H9 (cell line): ENCODE measurements at regions not wholly inside any gene's neighbourhood (a gene's known extent, or its start where the extent isn't known, plus 50 kb on each side); places are given as distances from the start of the nearest gene placed in this dataset.

Experiments
- DNase-seq: peaks from one replicate; pipeline ENCODE4 v3.0.0-alpha.2; 2017
- H2AFZ ChIP-seq: one replicate; pipeline ENCODE4 v1.6.1; 2013; ENCODE audit warnings: mild to moderate bottlenecking, low read length, control low read depth, moderate library complexity
- H2AK5ac ChIP-seq: 2 replicates; pipeline ENCODE4 v1.6.1; 2013; ENCODE audit warnings: low read length, control low read depth, mixed read lengths; ENCODE audit not compliant: insufficient read length
- H2BK120ac ChIP-seq: one replicate; pipeline ENCODE4 v1.6.1; 2013; ENCODE audit warnings: low read depth, mild to moderate bottlenecking, low read length, control low read depth, inconsistent platforms; ENCODE audit not compliant: poor library complexity, severe bottlenecking
- H2BK12ac ChIP-seq: 2 replicates; pipeline ENCODE4 v1.6.1; 2013; ENCODE audit warnings: low read length, control low read depth, mixed read lengths, low read depth; ENCODE audit not compliant: insufficient read length
- H2BK15ac ChIP-seq: 2 replicates; pipeline ENCODE4 v1.6.1; 2013; ENCODE audit warnings: low read depth, low read length, control low read depth
- H2BK20ac ChIP-seq: one replicate; pipeline ENCODE4 v1.6.1; 2013; ENCODE audit warnings: low read depth, mild to moderate bottlenecking, low read length, control low read depth, inconsistent platforms; ENCODE audit not compliant: poor library complexity, severe bottlenecking
- H2BK5ac ChIP-seq: 2 replicates; pipeline ENCODE4 v1.6.1; 2013; ENCODE audit warnings: low read length, control low read depth, mixed read lengths; ENCODE audit not compliant: insufficient read length
- H3K14ac ChIP-seq: 2 replicates; pipeline ENCODE4 v1.6.1; 2013; ENCODE audit warnings: low read length, control low read depth; ENCODE audit not compliant: insufficient read depth
- H3K18ac ChIP-seq: 2 replicates; pipeline ENCODE4 v1.6.1; 2013; ENCODE audit warnings: low read depth, mild to moderate bottlenecking, mixed read lengths, low read length, control low read depth; ENCODE audit not compliant: insufficient read length
- H3K23ac ChIP-seq: 2 replicates; pipeline ENCODE4 v1.6.1; 2013; ENCODE audit warnings: low read length, control low read depth, mixed read lengths, low read depth; ENCODE audit not compliant: insufficient read length
- H3K23me2 ChIP-seq: 2 replicates; pipeline ENCODE4 v1.6.1; 2013; ENCODE audit warnings: low read depth, mild to moderate bottlenecking, mixed read lengths, low read length, control low read depth; ENCODE audit not compliant: insufficient read length, poor library complexity, severe bottlenecking
- H3K27ac ChIP-seq: 2 replicates; pipeline ENCODE4 v1.5.1; 2013; ENCODE audit warnings: low read length, control low read depth, mixed read lengths, low read depth; ENCODE audit not compliant: insufficient read length
- H3K27me3 ChIP-seq: 2 replicates; pipeline ENCODE4 v1.6.1; 2013; ENCODE audit warnings: low read length, control low read depth, inconsistent platforms; ENCODE audit not compliant: insufficient read depth
- H3K4ac ChIP-seq: 2 replicates; pipeline ENCODE4 v1.6.1; 2013; ENCODE audit warnings: low read depth, mild to moderate bottlenecking, control low read depth, inconsistent platforms, low read length, moderate library complexity
- H3K4me1 ChIP-seq: 2 replicates; pipeline ENCODE4 v1.6.1; 2013; ENCODE audit warnings: low read length, control low read depth, inconsistent platforms; ENCODE audit not compliant: insufficient read depth
- H3K4me2 ChIP-seq: 2 replicates; pipeline ENCODE4 v1.6.1; 2013; ENCODE audit warnings: low read length, control low read depth, mixed read lengths; ENCODE audit not compliant: insufficient read length, insufficient read depth
- H3K56ac ChIP-seq: 2 replicates; pipeline ENCODE4 v1.6.1; 2013; ENCODE audit warnings: low read depth, mild to moderate bottlenecking, mixed read lengths, low read length, control low read depth; ENCODE audit not compliant: insufficient read length
- H3K79me1 ChIP-seq: 2 replicates; pipeline ENCODE4 v1.6.1; 2013; ENCODE audit warnings: low read depth, mild to moderate bottlenecking, moderate library complexity, low read length, control low read depth, inconsistent platforms; ENCODE audit not compliant: insufficient read depth, poor library complexity, severe bottlenecking
- H3K79me2 ChIP-seq: 2 replicates; pipeline ENCODE4 v1.6.1; 2013; ENCODE audit warnings: low read length, control low read depth, inconsistent platforms; ENCODE audit not compliant: insufficient read depth
- H3K9ac ChIP-seq: 2 replicates; pipeline ENCODE4 v1.6.1; 2013; ENCODE audit warnings: low read length, control low read depth, mixed read lengths; ENCODE audit not compliant: insufficient read length; ENCODE audit errors: extremely low read depth
- H3K9me3 ChIP-seq: one replicate; pipeline ENCODE4 v1.6.1; 2013; ENCODE audit warnings: low read depth, low read length, inconsistent platforms; ENCODE audit not compliant: control insufficient read depth
- H3T11ph ChIP-seq: one replicate; pipeline ENCODE4 v1.6.1; 2013; ENCODE audit warnings: mild to moderate bottlenecking, low read length, control low read depth, inconsistent platforms
- H4K20me1 ChIP-seq: one replicate; pipeline ENCODE4 v1.6.1; 2013; ENCODE audit not compliant: control insufficient read depth, insufficient read length, insufficient read depth
- H4K5ac ChIP-seq: 2 replicates; pipeline ENCODE4 v1.6.1; 2013; ENCODE audit warnings: low read depth, mild to moderate bottlenecking, mixed read lengths, low read length, control low read depth; ENCODE audit not compliant: insufficient read length
- H4K8ac ChIP-seq: replicated peaks from 2 replicates; pipeline ENCODE4 v1.6.1; 2013; ENCODE audit warnings: low read length, control low read depth, mixed read lengths, low read depth; ENCODE audit not compliant: insufficient read length
- H4K91ac ChIP-seq: 2 replicates; pipeline ENCODE4 v1.6.1; 2013; ENCODE audit warnings: low read depth, mild to moderate bottlenecking, moderate library complexity, mixed read lengths, low read length, control low read depth; ENCODE audit not compliant: insufficient read length
- H3K27ac Mint-ChIP-seq, 3 experiments: 2 replicates in 2 of 3; 3 replicates in 1 of 3; pipeline ENCODE4 v1.8.0; 2020 to 2021; ENCODE audit warnings: mixed read lengths in 3 of 3, mild to moderate bottlenecking in 1 of 3, moderate library complexity in 1 of 3
- H3K27me3 Mint-ChIP-seq: 2 replicates; pipeline ENCODE4 v1.8.0; 2021; ENCODE audit warnings: low read depth, mild to moderate bottlenecking, moderate library complexity, mixed read lengths
- H3K36me3 Mint-ChIP-seq, 3 experiments: 2 replicates in 2 of 3; 3 replicates in 1 of 3; pipeline ENCODE4 v1.8.0; 2020 to 2021; ENCODE audit warnings: low read depth in 3 of 3, mixed read lengths in 3 of 3; ENCODE audit not compliant: insufficient read depth in 1 of 3
- H3K4me1 Mint-ChIP-seq, 2 experiments: 2 replicates each; pipeline ENCODE4 v1.8.0; 2020; ENCODE audit warnings: mixed read lengths in 2 of 2
- H3K4me3 Mint-ChIP-seq, 2 experiments: 2 replicates in 1 of 2; 3 replicates in 1 of 2; pipeline ENCODE4 v1.8.0; 2020 to 2021; ENCODE audit warnings: mild to moderate bottlenecking in 2 of 2, mixed read lengths in 2 of 2, moderate library complexity in 1 of 2
- H3K9me3 Mint-ChIP-seq, 2 experiments: 2 replicates in 1 of 2; 3 replicates in 1 of 2; pipeline ENCODE4 v1.8.0; 2020; ENCODE audit warnings: mild to moderate bottlenecking in 2 of 2, mixed read lengths in 2 of 2, moderate library complexity in 1 of 2
- CTCF ChIP-seq: fragments of 200-600 bp; sonication (generic); conservative IDR thresholded peaks from 3 replicates; pipeline ENCODE4 v1.8.0; 2021; ENCODE audit warnings: antibody characterized with exemption, mild to moderate bottlenecking
- WGBS: extraction: QIAGEN DNeasy Blood & Tissue Kit; methylation state at CpG from one replicate; pipeline ENCODE4 v1.1.7; 2013; ENCODE audit warnings: missing lambda C conversion rate, low lambda C conversion rate, mixed read lengths; ENCODE audit not compliant: insufficient read length; ENCODE audit errors: extremely low coverage; 5-methylcytosine and 5-hydroxymethylcytosine counted together

- Histone ChIP-seq H3K23ac (no peak overlapping the region), H3K27ac (no peak overlapping the region), H2BK15ac (no peak overlapping the region), H3K4ac (no peak overlapping the region), H2BK12ac (no peak overlapping the region), H3K56ac (no peak overlapping the region), H3K9ac (no peak overlapping the region), H3K79me1 (no peaks in the 10 kb centered on the region), H3K4me2 (no peak overlapping the region), H4K5ac (no peak overlapping the region), H4K8ac (no peak overlapping the region), H4K20me1 (no peaks in the 10 kb centered on the region), H3K27me3 (no peaks in the 10 kb centered on the region), H2AFZ (no peak overlapping the region), H3K4me1 (no peaks in the 10 kb centered on the region), H3K79me2 (no peaks in the 10 kb centered on the region), H3K23me2 (no peaks in the 10 kb centered on the region), H3K18ac (no peak overlapping the region), H3K9me3 (no peaks in the 10 kb centered on the region), H2BK20ac (no peak overlapping the region), H3K14ac (no peak overlapping the region), H2BK5ac (no peak overlapping the region), H2BK120ac (no peak overlapping the region), H3T11ph (no peak overlapping the region), H4K91ac (no peak overlapping the region), H2AK5ac (no peak overlapping the region)
- H3K4me1 Mint-ChIP-seq = no peaks in the 10 kb centered on the region
- no peak for DNase-seq
- TF ChIP-seq CTCF = no peak
- no peaks in the 10 kb centered on the region for H3K27me3 Mint-ChIP-seq
- WGBS = no CpG with 5 or more reads among the region's 2 CpGs
- H3K27ac Mint-ChIP-seq = no peak overlapping the region
- no peaks in the 10 kb centered on the region for H3K36me3 Mint-ChIP-seq
- H3K9me3 Mint-ChIP-seq = peaks cover 0 to 2% of the 10 kb centered on the region in 2 experiments; a peak in 1 of 5 replicates
- no peak overlapping the region for H3K4me3 Mint-ChIP-seq
These were observed 81.1 kb upstream of the PABPC4L start for GRCh38 chr4:134282680-134283079.
